DOHH2 (cell line): ENCODE measurements at regions not wholly inside any gene's neighbourhood (a gene's known extent, or its start where the extent isn't known, plus 50 kb on each side); places are given as distances from the start of the nearest gene placed in this dataset.

ENCODE experiments used
- EZH2phosphoT487 ChIP-seq: fragments of 200-600 bp; sonication (generic); IDR thresholded peaks from 2 replicates; pipeline ENCODE4 v1.6.1; 2017; ENCODE audit warnings: borderline replicate concordance, mild to moderate bottlenecking, antibody characterized with exemption, low read length, moderate library complexity, mixed read lengths
- TF ChIP-seq, protein P1 (sequence below): fragments of 200-600 bp; sonication (generic); IDR thresholded peaks from one replicate; pipeline ENCODE4 v1.5.1; 2014; ENCODE audit warnings: antibody characterized with exemption, mild to moderate bottlenecking, low read depth, low read length; ENCODE audit not compliant: poor library complexity, severe bottlenecking

DNA sequence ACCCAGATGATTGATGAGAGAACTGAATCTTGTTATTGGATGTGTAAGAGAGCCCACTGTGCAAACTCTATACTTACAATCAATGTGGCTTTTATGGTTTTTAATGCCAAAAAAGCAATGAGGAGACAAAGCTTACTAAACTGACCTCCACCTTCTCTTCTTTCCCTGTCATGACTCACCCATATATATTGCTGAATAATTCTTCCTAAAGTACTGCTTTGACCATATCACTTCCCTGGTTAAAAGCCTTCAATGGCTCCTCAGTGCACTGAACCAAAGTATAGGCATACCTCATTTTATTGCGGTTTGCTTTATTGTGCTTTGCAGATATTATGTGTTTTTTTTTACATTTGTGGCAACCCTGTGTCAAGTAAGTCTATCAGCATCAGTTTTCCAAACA, 138.4 kb upstream of the PELI2 start:
- TF ChIP-seq, protein P1, sequence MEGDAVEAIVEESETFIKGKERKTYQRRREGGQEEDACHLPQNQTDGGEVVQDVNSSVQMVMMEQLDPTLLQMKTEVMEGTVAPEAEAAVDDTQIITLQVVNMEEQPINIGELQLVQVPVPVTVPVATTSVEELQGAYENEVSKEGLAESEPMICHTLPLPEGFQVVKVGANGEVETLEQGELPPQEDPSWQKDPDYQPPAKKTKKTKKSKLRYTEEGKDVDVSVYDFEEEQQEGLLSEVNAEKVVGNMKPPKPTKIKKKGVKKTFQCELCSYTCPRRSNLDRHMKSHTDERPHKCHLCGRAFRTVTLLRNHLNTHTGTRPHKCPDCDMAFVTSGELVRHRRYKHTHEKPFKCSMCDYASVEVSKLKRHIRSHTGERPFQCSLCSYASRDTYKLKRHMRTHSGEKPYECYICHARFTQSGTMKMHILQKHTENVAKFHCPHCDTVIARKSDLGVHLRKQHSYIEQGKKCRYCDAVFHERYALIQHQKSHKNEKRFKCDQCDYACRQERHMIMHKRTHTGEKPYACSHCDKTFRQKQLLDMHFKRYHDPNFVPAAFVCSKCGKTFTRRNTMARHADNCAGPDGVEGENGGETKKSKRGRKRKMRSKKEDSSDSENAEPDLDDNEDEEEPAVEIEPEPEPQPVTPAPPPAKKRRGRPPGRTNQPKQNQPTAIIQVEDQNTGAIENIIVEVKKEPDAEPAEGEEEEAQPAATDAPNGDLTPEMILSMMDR = no peak
- no peak for TF ChIP-seq EZH2phosphoT487
